ENCODE measurements at regions not wholly inside any gene's neighbourhood (a gene's known extent, or its start where the extent isn't known, plus 50 kb on each side); places are given as distances from the start of the nearest gene placed in this dataset.
"Not testable (repeated sequence)": the region's sequence is repeated elsewhere in the genome, so short reads cannot be mapped to it uniquely, and the experiment has no call there.

DNA sequence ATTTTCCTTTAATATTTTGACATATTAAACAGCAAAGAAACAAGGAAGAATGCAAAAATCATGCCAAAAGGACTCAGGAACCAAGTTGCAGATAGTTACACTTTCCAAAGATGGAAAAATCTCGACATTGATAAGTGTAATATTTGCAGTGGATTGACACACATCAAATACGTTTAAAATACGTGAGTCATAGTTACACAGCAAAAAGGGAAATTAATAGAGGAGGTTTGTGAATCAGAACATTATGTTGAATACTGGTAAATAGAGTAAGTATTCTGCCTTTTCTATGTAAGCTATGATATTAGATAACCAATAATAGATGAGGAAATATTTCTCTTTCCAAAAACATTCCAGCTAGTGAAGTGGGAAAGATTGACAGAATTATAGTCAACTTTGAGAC lies 1761.3 kb upstream of the IGFBP7 start:
- no peaks in the 10 kb centered on the region for H3K36me3 ChIP-seq (ENCODE audit: control insufficient read depth in 1 of 2, insufficient read depth in 2 of 2, low read length in 2 of 2)
- H3K4me3 ChIP-seq (ENCODE audit: low read depth in 1 of 2, low read length in 2 of 2) = no peak overlapping the region
- H3K27me3 ChIP-seq (ENCODE audit: low read depth, low read length) = no peaks in the 10 kb centered on the region
- H3K9me3 ChIP-seq (ENCODE audit: control insufficient read depth in 1 of 2, low read length in 2 of 2) = no peaks in the 10 kb centered on the region
- H3K27ac ChIP-seq (ENCODE audit: low read length) = no peak overlapping the region
- no peaks in the 10 kb centered on the region for H3K4me1 ChIP-seq (ENCODE audit: control insufficient read depth in 1 of 2, insufficient read depth in 2 of 2, low read length in 2 of 2)

DNA sequence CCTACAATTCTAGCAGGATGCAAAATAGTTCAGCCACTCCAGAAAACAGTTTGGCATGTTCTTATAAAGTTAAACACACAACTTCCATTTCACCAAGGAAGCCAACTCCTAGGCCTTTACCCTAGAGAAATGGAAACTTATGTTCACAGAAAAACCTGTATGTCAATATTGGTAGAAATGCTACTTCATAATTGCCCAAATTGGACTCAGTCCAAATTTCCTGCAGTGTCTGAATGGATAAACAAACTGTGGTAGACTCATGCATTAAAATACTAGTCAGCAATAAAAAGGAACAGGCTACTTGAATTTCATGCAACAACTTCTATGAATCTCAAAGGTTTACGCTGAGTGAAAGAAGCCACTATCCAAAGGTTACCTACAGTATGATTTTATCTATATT lies 1738.8 kb upstream of the IGFBP7 start:
- Histone ChIP-seq H3K27ac (ENCODE audit: low read length) (no peak overlapping the region), H3K9me3 (ENCODE audit: control insufficient read depth in 1 of 2, low read length in 2 of 2) (no peaks in the 10 kb centered on the region), H3K36me3 (ENCODE audit: control insufficient read depth in 1 of 2, insufficient read depth in 2 of 2, low read length in 2 of 2) (no peaks in the 10 kb centered on the region), H3K4me1 (ENCODE audit: control insufficient read depth in 1 of 2, insufficient read depth in 2 of 2, low read length in 2 of 2) (no peaks in the 10 kb centered on the region), H3K4me3 (ENCODE audit: low read depth in 1 of 2, low read length in 2 of 2) (no peak overlapping the region), H3K27me3 (ENCODE audit: low read depth, low read length) (no peaks in the 10 kb centered on the region)

- Histone ChIP-seq H3K27me3 (ENCODE audit: low read depth, low read length) (no peaks in the 10 kb centered on the region), H3K4me1 (ENCODE audit: control insufficient read depth in 1 of 2, insufficient read depth in 2 of 2, low read length in 2 of 2) (no peaks in the 10 kb centered on the region), H3K36me3 (ENCODE audit: control insufficient read depth in 1 of 2, insufficient read depth in 2 of 2, low read length in 2 of 2) (no peaks in the 10 kb centered on the region), H3K27ac (ENCODE audit: low read length) (no peak overlapping the region), H3K9me3 (ENCODE audit: control insufficient read depth in 1 of 2, low read length in 2 of 2) (no peaks in the 10 kb centered on the region), H3K4me3 (ENCODE audit: low read depth in 1 of 2, low read length in 2 of 2) (no peak overlapping the region)
Observed at GRCh38 chr4:58843455-58843854, 1733.3 kb upstream of the IGFBP7 start.

DNA sequence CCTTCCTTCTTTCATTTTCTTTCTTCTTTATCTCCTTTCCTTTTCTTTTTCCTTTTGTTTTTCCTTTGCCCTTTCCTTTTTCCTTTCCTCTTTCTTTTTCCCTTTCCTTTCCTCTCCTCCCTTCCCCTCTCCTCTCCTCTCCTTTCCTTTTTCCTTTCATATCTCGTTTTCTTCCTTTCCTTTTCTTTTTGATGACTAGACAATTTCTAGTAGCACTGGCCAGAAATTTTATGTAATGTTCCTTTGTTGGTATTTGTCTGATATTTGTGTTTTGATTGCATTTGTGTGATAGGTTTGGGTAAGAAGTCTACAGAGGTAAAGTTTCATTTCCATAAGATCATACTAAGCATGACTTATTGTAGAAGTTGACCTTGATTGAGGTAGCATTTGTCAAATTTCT lies 1722.9 kb upstream of the IGFBP7 start:
- no peaks in the 10 kb centered on the region for H3K4me1 ChIP-seq (ENCODE audit: control insufficient read depth in 1 of 2, insufficient read depth in 2 of 2, low read length in 2 of 2)
- no peaks in the 10 kb centered on the region for H3K9me3 ChIP-seq (ENCODE audit: control insufficient read depth in 1 of 2, low read length in 2 of 2)

GRCh38 chr4:58825278-58825677 lies 1715.1 kb upstream of the IGFBP7 start:
- Histone ChIP-seq H3K4me3 (ENCODE audit: low read depth in 1 of 2, low read length in 2 of 2) (no peak overlapping the region), H3K27ac (ENCODE audit: low read length) (no peak overlapping the region), H3K36me3 (ENCODE audit: control insufficient read depth in 1 of 2, insufficient read depth in 2 of 2, low read length in 2 of 2) (no peaks in the 10 kb centered on the region), H3K9me3 (ENCODE audit: control insufficient read depth in 1 of 2, low read length in 2 of 2) (no peaks in the 10 kb centered on the region), H3K27me3 (ENCODE audit: low read depth, low read length) (no peaks in the 10 kb centered on the region), H3K4me1 (ENCODE audit: control insufficient read depth in 1 of 2, insufficient read depth in 2 of 2, low read length in 2 of 2) (no peaks in the 10 kb centered on the region)

More for the DNA sequence above, 1722.9 kb upstream of the IGFBP7 start:
- no peak overlapping the region for H3K27ac ChIP-seq (ENCODE audit: low read length)
- H3K27me3 ChIP-seq (ENCODE audit: low read depth, low read length) = no peaks in the 10 kb centered on the region
- no peak overlapping the region for H3K4me3 ChIP-seq (ENCODE audit: low read depth in 1 of 2, low read length in 2 of 2)
- no peaks in the 10 kb centered on the region for H3K36me3 ChIP-seq (ENCODE audit: control insufficient read depth in 1 of 2, insufficient read depth in 2 of 2, low read length in 2 of 2)

GRCh38 chr4:58818560-58818959 lies 1708.4 kb upstream of the IGFBP7 start:
- not testable (repeated sequence) for H3K27me3 ChIP-seq (ENCODE audit: low read depth, low read length); H3K4me3 ChIP-seq (ENCODE audit: low read depth in 1 of 2, low read length in 2 of 2); H3K9me3 ChIP-seq (ENCODE audit: control insufficient read depth in 1 of 2, low read length in 2 of 2); H3K4me1 ChIP-seq (ENCODE audit: control insufficient read depth in 1 of 2, insufficient read depth in 2 of 2, low read length in 2 of 2); H3K36me3 ChIP-seq (ENCODE audit: control insufficient read depth in 1 of 2, insufficient read depth in 2 of 2, low read length in 2 of 2); H3K27ac ChIP-seq (ENCODE audit: low read length)

- no peaks in the 10 kb centered on the region for H3K9me3 ChIP-seq (ENCODE audit: control insufficient read depth in 1 of 2, low read length in 2 of 2)
- H3K27me3 ChIP-seq (ENCODE audit: low read depth, low read length) = no peaks in the 10 kb centered on the region
- H3K4me3 ChIP-seq (ENCODE audit: low read depth in 1 of 2, low read length in 2 of 2) = no peak overlapping the region
- no peaks in the 10 kb centered on the region for H3K36me3 ChIP-seq (ENCODE audit: control insufficient read depth in 1 of 2, insufficient read depth in 2 of 2, low read length in 2 of 2)
- no peak overlapping the region for H3K27ac ChIP-seq (ENCODE audit: low read length)
- no peaks in the 10 kb centered on the region for H3K4me1 ChIP-seq (ENCODE audit: control insufficient read depth in 1 of 2, insufficient read depth in 2 of 2, low read length in 2 of 2)
Observed at GRCh38 chr4:58809948-58810347, 1699.8 kb upstream of the IGFBP7 start.

- H3K4me3 ChIP-seq (ENCODE audit: low read depth in 1 of 2, low read length in 2 of 2) = no peak overlapping the region
- no peaks in the 10 kb centered on the region for H3K4me1 ChIP-seq (ENCODE audit: control insufficient read depth in 1 of 2, insufficient read depth in 2 of 2, low read length in 2 of 2)
- no peaks in the 10 kb centered on the region for H3K9me3 ChIP-seq (ENCODE audit: control insufficient read depth in 1 of 2, low read length in 2 of 2)
- H3K27me3 ChIP-seq (ENCODE audit: low read depth, low read length) = no peaks in the 10 kb centered on the region
- H3K36me3 ChIP-seq (ENCODE audit: control insufficient read depth in 1 of 2, insufficient read depth in 2 of 2, low read length in 2 of 2) = no peaks in the 10 kb centered on the region
- H3K27ac ChIP-seq (ENCODE audit: low read length) = no peak overlapping the region
Observed at GRCh38 chr4:58809366-58809765, 1699.2 kb upstream of the IGFBP7 start.

DNA sequence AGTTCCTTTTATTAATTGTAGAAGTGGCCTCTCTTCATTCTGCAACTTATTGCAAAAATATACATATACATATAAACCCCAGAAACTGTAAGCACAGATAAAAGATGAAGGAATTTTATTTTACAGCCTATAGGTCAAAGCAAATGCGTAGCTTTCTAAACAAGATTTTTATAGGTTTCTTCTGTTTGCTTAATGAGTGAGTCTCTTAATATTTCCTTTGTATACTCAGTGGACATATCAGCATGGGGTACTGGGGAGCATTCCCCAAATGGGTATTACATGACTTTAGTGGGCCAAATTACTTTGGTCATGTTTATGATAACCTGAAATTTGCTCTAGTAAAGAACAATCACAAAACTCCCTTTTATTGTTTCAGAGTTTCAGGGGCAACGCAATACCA lies 1698.6 kb upstream of the IGFBP7 start:
- Histone ChIP-seq H3K27ac (ENCODE audit: low read length) (no peak overlapping the region), H3K36me3 (ENCODE audit: control insufficient read depth in 1 of 2, insufficient read depth in 2 of 2, low read length in 2 of 2) (no peaks in the 10 kb centered on the region), H3K27me3 (ENCODE audit: low read depth, low read length) (no peaks in the 10 kb centered on the region), H3K4me3 (ENCODE audit: low read depth in 1 of 2, low read length in 2 of 2) (no peak overlapping the region), H3K9me3 (ENCODE audit: control insufficient read depth in 1 of 2, low read length in 2 of 2) (no peaks in the 10 kb centered on the region), H3K4me1 (ENCODE audit: control insufficient read depth in 1 of 2, insufficient read depth in 2 of 2, low read length in 2 of 2) (no peaks in the 10 kb centered on the region)

DNA sequence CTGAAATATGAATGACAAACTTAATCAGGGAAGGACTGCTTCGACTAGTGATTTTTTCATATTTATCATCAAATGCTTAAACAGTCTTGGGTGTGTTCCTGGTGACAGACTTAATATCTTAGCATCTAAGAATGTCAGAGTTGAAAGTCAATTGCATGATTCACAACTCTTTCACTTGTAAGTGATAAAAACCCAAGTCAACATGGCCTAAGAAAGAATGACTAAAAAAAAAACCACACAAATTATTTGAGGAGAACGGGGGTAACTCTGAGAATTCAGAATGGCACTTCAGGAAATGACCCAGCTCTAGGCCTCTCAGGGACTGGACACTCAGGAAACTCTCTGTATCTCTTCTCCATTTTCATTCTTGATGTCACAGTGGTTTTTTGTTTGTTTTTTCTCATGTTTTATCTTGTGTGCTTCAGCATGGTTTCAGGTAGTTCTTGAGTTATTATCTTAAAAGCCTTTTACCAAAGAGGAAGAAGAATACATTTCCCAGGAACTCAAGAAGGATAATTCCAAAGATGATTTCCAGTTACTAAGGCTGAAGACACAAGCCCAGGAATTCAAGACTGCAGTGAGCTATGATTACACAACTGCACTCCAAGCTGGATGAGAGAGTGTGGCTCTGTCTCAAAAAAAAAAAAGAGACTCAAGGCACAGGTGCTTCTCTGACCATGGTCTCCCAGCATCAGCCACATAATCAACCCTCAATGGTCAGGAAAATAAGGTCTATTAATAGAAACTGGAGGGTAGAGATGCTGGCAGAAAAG lies 1697.8 kb upstream of the IGFBP7 start:
- Histone ChIP-seq H3K4me1 (ENCODE audit: control insufficient read depth in 1 of 2, insufficient read depth in 2 of 2, low read length in 2 of 2) (no peaks in the 10 kb centered on the region), H3K36me3 (ENCODE audit: control insufficient read depth in 1 of 2, insufficient read depth in 2 of 2, low read length in 2 of 2) (no peaks in the 10 kb centered on the region), H3K9me3 (ENCODE audit: control insufficient read depth in 1 of 2, low read length in 2 of 2) (no peaks in the 10 kb centered on the region), H3K27ac (ENCODE audit: low read length) (no peak overlapping the region), H3K27me3 (ENCODE audit: low read depth, low read length) (no peaks in the 10 kb centered on the region), H3K4me3 (ENCODE audit: low read depth in 1 of 2, low read length in 2 of 2) (no peak overlapping the region)

GRCh38 chr4:58776627-58777026 lies 1666.4 kb upstream of the IGFBP7 start:
- no peaks in the 10 kb centered on the region for H3K36me3 ChIP-seq (ENCODE audit: control insufficient read depth in 1 of 2, insufficient read depth in 2 of 2, low read length in 2 of 2)
- no peak overlapping the region for H3K4me3 ChIP-seq (ENCODE audit: low read depth in 1 of 2, low read length in 2 of 2)
- H3K9me3 ChIP-seq (ENCODE audit: control insufficient read depth in 1 of 2, low read length in 2 of 2) = no peaks in the 10 kb centered on the region
- H3K27me3 ChIP-seq (ENCODE audit: low read depth, low read length) = no peaks in the 10 kb centered on the region
- no peaks in the 10 kb centered on the region for H3K4me1 ChIP-seq (ENCODE audit: control insufficient read depth in 1 of 2, insufficient read depth in 2 of 2, low read length in 2 of 2)
- no peak overlapping the region for H3K27ac ChIP-seq (ENCODE audit: low read length)

DNA sequence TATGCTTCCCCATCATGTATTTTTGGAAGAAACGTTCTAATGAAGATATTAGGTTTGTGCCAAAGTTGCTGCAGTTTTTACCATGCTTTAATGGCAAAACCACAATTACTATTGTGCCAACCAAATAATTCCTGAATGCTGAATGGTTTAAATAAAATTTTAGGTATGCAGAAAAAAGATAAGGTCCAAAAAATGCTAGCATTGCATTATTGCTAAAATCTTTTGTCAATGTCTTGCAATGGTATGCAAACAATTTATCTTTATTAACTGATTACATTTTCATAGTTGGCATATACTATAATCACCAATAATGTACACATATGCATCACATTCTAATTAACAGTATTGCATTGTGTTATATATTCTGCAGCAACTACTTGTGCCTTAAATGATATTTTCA lies 1657.4 kb upstream of the IGFBP7 start:
- H3K27ac ChIP-seq (ENCODE audit: low read length) = no peak overlapping the region
- H3K4me3 ChIP-seq (ENCODE audit: low read depth in 1 of 2, low read length in 2 of 2) = no peak overlapping the region
- H3K4me1 ChIP-seq (ENCODE audit: control insufficient read depth in 1 of 2, insufficient read depth in 2 of 2, low read length in 2 of 2) = no peaks in the 10 kb centered on the region
- no peaks in the 10 kb centered on the region for H3K27me3 ChIP-seq (ENCODE audit: low read depth, low read length)
- peaks cover 0 to 3% of the 10 kb centered on the region in 2 donors for H3K9me3 ChIP-seq (ENCODE audit: control insufficient read depth in 1 of 2, low read length in 2 of 2)
- no peaks in the 10 kb centered on the region for H3K36me3 ChIP-seq (ENCODE audit: control insufficient read depth in 1 of 2, insufficient read depth in 2 of 2, low read length in 2 of 2)
